ENCODE measurements at regions not wholly inside any gene's neighbourhood (a gene's known extent, or its start where the extent isn't known, plus 50 kb on each side); places are given as distances from the start of the nearest gene placed in this dataset.

- Histone ChIP-seq H3K36me3 (no peaks in the 10 kb centered on the region), H3K4me1 (no peaks in the 10 kb centered on the region), H3K4me3 (no peak overlapping the region), H3K9me3 (no peaks in the 10 kb centered on the region), H3K27me3 (no peaks in the 10 kb centered on the region), H3K27ac (no peak overlapping the region)
- no peak for ATAC-seq
- no peak for TF ChIP-seq POLR2AphosphoS5 (IDR thresholded peaks at IDR 0.05)
- peak in 3 of 4 experiments; percentile 30 to 58 (median 40) for TF ChIP-seq CTCF (IDR thresholded peaks at IDR 0.05)
- 66 to 80% methylated on average over 2 of the region's 2 CpGs for WGBS, 2 donors (ENCODE audit: low coverage in 1 of 2)
These were observed 909.1 kb downstream of the FAT4 start for GRCh38 chr4:126223784-126224407.

- WGBS, 2 donors (ENCODE audit: low coverage in 1 of 2): 83 to 96% methylated on average over 3 to 4 of the region's 4 CpGs
- no peak for ATAC-seq
- TF ChIP-seq EP300 (IDR thresholded peaks at IDR 0.05) (no peak), CTCF (IDR thresholded peaks at IDR 0.05) (no peak), POLR2A (IDR thresholded peaks at IDR 0.05) (no peak), POLR2AphosphoS5 (IDR thresholded peaks at IDR 0.05) (no peak)
These were observed 912.7 kb downstream of the FAT4 start for GRCh38 chr4:126227428-126227827.

DNA sequence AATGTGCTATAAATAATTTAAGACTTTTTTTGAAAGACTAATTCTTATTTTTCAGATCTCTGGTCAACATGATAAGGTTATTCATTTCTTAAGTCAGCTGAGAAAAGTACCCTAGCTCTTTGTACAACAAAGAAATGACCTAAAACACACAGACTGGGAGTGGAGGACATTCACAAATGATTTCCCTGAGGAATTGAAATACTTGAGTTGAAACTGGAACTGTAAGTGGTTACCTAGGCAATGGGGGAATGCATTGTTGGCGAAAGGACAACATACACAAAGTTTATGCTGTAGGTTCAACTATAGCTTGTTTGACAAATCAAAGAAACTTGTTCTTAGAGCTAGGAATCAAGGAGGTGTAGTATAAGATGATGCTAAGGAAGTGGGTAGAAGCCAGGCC lies 915.5 kb downstream of the FAT4 start:
- no peak overlapping the region for H3K27ac ChIP-seq
- no peak for TF ChIP-seq CTCF (IDR thresholded peaks at IDR 0.05)
- TF ChIP-seq EP300 (IDR thresholded peaks at IDR 0.05): no peak
- no peak for TF ChIP-seq POLR2A (IDR thresholded peaks at IDR 0.05)
- no peak for TF ChIP-seq POLR2AphosphoS5 (IDR thresholded peaks at IDR 0.05)
- peaks cover 0 to 16% (median 2%) of the 10 kb centered on the region in 3 donors for H3K9me3 ChIP-seq
- H3K4me1 ChIP-seq: no peaks in the 10 kb centered on the region
- ATAC-seq: no peak
- no peak overlapping the region for H3K4me3 ChIP-seq
- no peaks in the 10 kb centered on the region for H3K27me3 ChIP-seq
- 94 to 100% methylated on average over 1 of the region's 1 CpG for WGBS, 2 donors (ENCODE audit: low coverage in 1 of 2)
- H3K36me3 ChIP-seq: no peaks in the 10 kb centered on the region

More at GRCh38 chr4:126227428-126227827, 912.7 kb downstream of the FAT4 start:
- Histone ChIP-seq H3K36me3 (no peaks in the 10 kb centered on the region), H3K4me1 (no peaks in the 10 kb centered on the region), H3K27ac (no peak overlapping the region), H3K27me3 (no peaks in the 10 kb centered on the region), H3K4me3 (no peak overlapping the region), H3K9me3 (no peaks in the 10 kb centered on the region)

- Histone ChIP-seq H3K27ac (no peak overlapping the region), H3K4me3 (no peak overlapping the region), H3K27me3 (no peaks in the 10 kb centered on the region), H3K4me1 (no peaks in the 10 kb centered on the region), H3K36me3 (no peaks in the 10 kb centered on the region), H3K9me3 (peaks cover 0 to 26% (median 2%) of the 10 kb centered on the region in 3 donors)
- TF ChIP-seq POLR2A (IDR thresholded peaks at IDR 0.05) (no peak), EP300 (IDR thresholded peaks at IDR 0.05) (no peak), POLR2AphosphoS5 (IDR thresholded peaks at IDR 0.05) (no peak), CTCF (IDR thresholded peaks at IDR 0.05) (no peak)
- WGBS, 2 donors (ENCODE audit: low coverage in 1 of 2): 98 to 100% methylated on average over 2 of the region's 2 CpGs
- ATAC-seq: no peak
These were observed 918.7 kb downstream of the FAT4 start for GRCh38 chr4:126233483-126233882.

GRCh38 chr4:126238013-126238412 lies 923.3 kb downstream of the FAT4 start:
- H3K27ac ChIP-seq: no peak overlapping the region
- H3K27me3 ChIP-seq: no peaks in the 10 kb centered on the region
- no peaks in the 10 kb centered on the region for H3K36me3 ChIP-seq
- no peak for ATAC-seq
- H3K4me1 ChIP-seq: no peaks in the 10 kb centered on the region
- H3K9me3 ChIP-seq: peaks cover 0 to 26% (median 2%) of the 10 kb centered on the region in 3 donors
- H3K4me3 ChIP-seq: no peak overlapping the region
- TF ChIP-seq POLR2AphosphoS5 (IDR thresholded peaks at IDR 0.05): no peak
- TF ChIP-seq CTCF (IDR thresholded peaks at IDR 0.05): no peak
- no peak for TF ChIP-seq EP300 (IDR thresholded peaks at IDR 0.05)
- TF ChIP-seq POLR2A (IDR thresholded peaks at IDR 0.05): no peak
